ENCODE measurements at regions not wholly inside any gene's neighbourhood (a gene's known extent, or its start where the extent isn't known, plus 50 kb on each side); places are given as distances from the start of the nearest gene placed in this dataset.

- CTCF ChIA-PET (ENCODE audit: partially characterized antibody), result interaction anchor here (0.9 to 16.7 kb wide), 13 partner anchors 10 to 131 kb away, joined by 3 to 210 read pairs (median 5); partner anchors contain the start of gene PCDH1
- POLR2A ChIA-PET (ENCODE audit: partially characterized antibody), result interaction anchor here (0.9 to 2.2 kb wide), 4 partner anchors 11 to 27 kb away, joined by 3 to 8 read pairs (median 4); no protein-coding TSS in a partner anchor
- no peak for TF ChIP-seq ASH2L (IDR thresholded peaks at IDR 0.05; ENCODE audit: low read length)
- no peak for TF ChIP-seq JUN (IDR thresholded peaks at IDR 0.05; ENCODE audit: low read depth, low read length)
- TF ChIP-seq CBX8 (IDR thresholded peaks at IDR 0.05; ENCODE audit: borderline replicate concordance, low read depth, low read length), result no peak
- no peak for TF ChIP-seq SP4 (IDR thresholded peaks at IDR 0.05; ENCODE audit: low read length)
- TF ChIP-seq YY1 (IDR thresholded peaks at IDR 0.05; ENCODE audit: low read depth, low read length), result no peak
Measured at GRCh38 chr5:141785135-141785534, 93.1 kb downstream of the PCDH1 start.

More at GRCh38 chr5:141785135-141785534, 93.1 kb downstream of the PCDH1 start:
- DNase-seq (ENCODE audit: low read depth in 1 of 2, low spot score in 2 of 2) (no peak), FAIRE-seq (no peak)
- Histone ChIP-seq H2BK12ac (ENCODE audit: low read depth, low read length) (peak overlapping the region; percentile 12; the same call in 1 of the 2 replicates), H2BK20ac (ENCODE audit: low read length) (no peak overlapping the region), H2BK5ac (ENCODE audit: low read depth, low read length) (no peak overlapping the region), H3K9me3 (ENCODE audit: insufficient read depth in 2 of 2, low read depth in 1 of 2, low read length in 1 of 2) (no peaks in the 10 kb centered on the region), H4K5ac (ENCODE audit: insufficient read length, low read depth, low read length) (no peak overlapping the region), H3K23ac (ENCODE audit: insufficient read length) (no peak overlapping the region), H3K27me3 (replicated peaks in 1 of 4; ENCODE audit: control insufficient read depth in 3 of 4, extremely low read depth in 1 of 4, insufficient read depth in 3 of 4, low read length in 3 of 4) (no peaks in the 10 kb centered on the region), H2AK5ac (ENCODE audit: low read depth, low read length) (no peak overlapping the region), H3K4me3 (ENCODE audit: extremely low read depth in 1 of 4, insufficient read depth in 2 of 4, low read depth in 3 of 4, low read length in 4 of 4) (no peak overlapping the region), H3K27ac (ENCODE audit: low read depth, low read length) (no peak overlapping the region), H3K4me2 (ENCODE audit: insufficient read depth in 1 of 2, low read depth in 2 of 2, low read length in 2 of 2) (no peak overlapping the region), H2AFZ (ENCODE audit: low read length) (no peak overlapping the region), H2BK120ac (replicated peaks; ENCODE audit: low read depth, low read length) (no peak overlapping the region), H3K56ac (replicated peaks; ENCODE audit: insufficient read length, low read depth, low read length) (no peak overlapping the region), H4K91ac (replicated peaks; ENCODE audit: insufficient read length, low read length) (no peak overlapping the region), H2BK15ac (ENCODE audit: low read length) (no peak overlapping the region), H3K79me2 (ENCODE audit: control insufficient read depth in 1 of 2, insufficient read depth in 2 of 2, low read length in 2 of 2) (no peaks in the 10 kb centered on the region), H4K8ac (ENCODE audit: extremely low read depth, insufficient read depth, low read length) (no peak overlapping the region), H3K18ac (ENCODE audit: extremely low read depth, low read length) (no peak overlapping the region), H3K36me3 (ENCODE audit: control insufficient read depth in 2 of 4, insufficient read depth in 4 of 4, low read length in 3 of 4) (no peaks in the 10 kb centered on the region), H3K4me1 (replicated peaks in 1 of 4; ENCODE audit: control insufficient read depth in 3 of 4, insufficient read depth in 4 of 4, low read length in 3 of 4) (peaks cover 0 to 14% (median 5%) of the 10 kb centered on the region in 4 experiments; a peak in 6 of 7 replicates), H3K14ac (ENCODE audit: insufficient read length) (no peak overlapping the region), H3K4ac (replicated peaks; ENCODE audit: insufficient read length, low read depth, low read length) (no peak overlapping the region), H3K23me2 (ENCODE audit: low read depth, low read length) (no peaks in the 10 kb centered on the region), H4K20me1 (replicated peaks in 1 of 2; ENCODE audit: control insufficient read depth in 1 of 2, insufficient read depth in 2 of 2, low read length in 2 of 2) (no peaks in the 10 kb centered on the region), H3K79me1 (ENCODE audit: low read depth, low read length) (no peaks in the 10 kb centered on the region), H3K9ac (replicated peaks in 1 of 4; ENCODE audit: extremely low read depth in 1 of 4, low read depth in 3 of 4, low read length in 3 of 4) (no peak overlapping the region)
- 87% methylated on average over 4 of the region's 4 CpGs; no CpG with 5 or more reads in 1 of the 2 experiments for WGBS, 2 experiments (ENCODE audit: extremely low coverage in 1 of 2, insufficient coverage in 1 of 2, insufficient read length in 1 of 2, insufficient replicate concordance in 2 of 2, low coverage in 1 of 2, low lambda C conversion rate in 2 of 2, missing lambda C conversion rate in 1 of 2)

Measured in H1 (cell line).